ENCODE measurements at regions not wholly inside any gene's neighbourhood (a gene's known extent, or its start where the extent isn't known, plus 50 kb on each side); places are given as distances from the start of the nearest gene placed in this dataset.

DNA sequence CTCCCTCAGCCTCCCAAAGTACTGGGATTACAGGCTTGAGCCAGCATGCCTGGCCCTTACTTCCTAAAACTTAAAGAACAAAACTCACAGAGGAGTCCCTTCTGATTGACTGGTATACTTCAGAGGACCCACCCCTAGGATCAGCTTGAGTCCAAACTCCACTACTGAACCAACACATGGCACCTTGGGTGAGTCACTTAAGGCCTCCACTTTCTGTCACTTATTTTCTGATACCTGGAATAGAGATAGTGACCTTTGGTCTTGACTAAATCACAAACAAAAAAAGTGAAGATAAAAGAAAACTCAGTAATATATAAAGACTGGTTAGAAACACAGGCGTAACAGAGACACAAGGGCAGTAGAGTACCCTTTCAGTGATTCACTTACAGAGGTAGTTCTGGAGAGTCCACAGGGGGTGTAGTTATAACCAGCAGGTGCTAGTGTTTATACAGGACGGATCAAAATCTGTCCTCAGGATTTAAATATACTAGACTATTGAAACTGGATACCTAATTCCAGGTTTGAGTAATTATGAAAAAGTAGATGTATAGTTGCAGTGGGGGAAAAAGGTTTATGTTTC, 274.3 kb upstream of the ANKRD55 start:
- peak overlapping the region; percentile 90 for H3K27ac ChIP-seq
- 63% methylated on average over 2 of the region's 2 CpGs for WGBS (ENCODE audit: low lambda C conversion rate, missing lambda C conversion rate)

GRCh38 chr5:56506211-56506965, 273.3 kb upstream of the ANKRD55 start:
- Histone ChIP-seq H3K4me2 (peak overlapping the region; percentile 24), H3K27ac (peak overlapping the region; percentile 90)
- peak; percentile 46 for DNase-seq (ENCODE audit: low spot score)

More for the DNA sequence above, 274.3 kb upstream of the ANKRD55 start:
- no peak overlapping the region for H2AFZ ChIP-seq
- no peaks in the 10 kb centered on the region for H3K27me3 ChIP-seq
- no peaks in the 10 kb centered on the region for H3K36me3 ChIP-seq (replicated peaks; ENCODE audit: insufficient read depth, low read depth)
- H3K9me2 ChIP-seq (replicated peaks; ENCODE audit: insufficient read depth): no peaks in the 10 kb centered on the region
- DNase-seq (ENCODE audit: low spot score): peak; percentile 68
- TF ChIP-seq EZH2 (IDR thresholded peaks at IDR 0.05; ENCODE audit: borderline replicate concordance) (no peak), EZH2phosphoT487 (IDR thresholded peaks at IDR 0.05; ENCODE audit: low read depth, severe bottlenecking, unreplicated experiment) (no peak)
- TF ChIP-seq, protein P1, sequence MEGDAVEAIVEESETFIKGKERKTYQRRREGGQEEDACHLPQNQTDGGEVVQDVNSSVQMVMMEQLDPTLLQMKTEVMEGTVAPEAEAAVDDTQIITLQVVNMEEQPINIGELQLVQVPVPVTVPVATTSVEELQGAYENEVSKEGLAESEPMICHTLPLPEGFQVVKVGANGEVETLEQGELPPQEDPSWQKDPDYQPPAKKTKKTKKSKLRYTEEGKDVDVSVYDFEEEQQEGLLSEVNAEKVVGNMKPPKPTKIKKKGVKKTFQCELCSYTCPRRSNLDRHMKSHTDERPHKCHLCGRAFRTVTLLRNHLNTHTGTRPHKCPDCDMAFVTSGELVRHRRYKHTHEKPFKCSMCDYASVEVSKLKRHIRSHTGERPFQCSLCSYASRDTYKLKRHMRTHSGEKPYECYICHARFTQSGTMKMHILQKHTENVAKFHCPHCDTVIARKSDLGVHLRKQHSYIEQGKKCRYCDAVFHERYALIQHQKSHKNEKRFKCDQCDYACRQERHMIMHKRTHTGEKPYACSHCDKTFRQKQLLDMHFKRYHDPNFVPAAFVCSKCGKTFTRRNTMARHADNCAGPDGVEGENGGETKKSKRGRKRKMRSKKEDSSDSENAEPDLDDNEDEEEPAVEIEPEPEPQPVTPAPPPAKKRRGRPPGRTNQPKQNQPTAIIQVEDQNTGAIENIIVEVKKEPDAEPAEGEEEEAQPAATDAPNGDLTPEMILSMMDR (IDR thresholded peaks at IDR 0.05; ENCODE audit: poor library complexity): no peak
- H3K79me2 ChIP-seq: no peaks in the 10 kb centered on the region
- H3K4me2 ChIP-seq: no peak overlapping the region
- H3K4me1 ChIP-seq (ENCODE audit: insufficient read depth): no peaks in the 10 kb centered on the region
- H4K20me1 ChIP-seq (ENCODE audit: insufficient read depth, poor library complexity, severe bottlenecking): no peaks in the 10 kb centered on the region
- H3K9me3 ChIP-seq (ENCODE audit: low read depth): no peaks in the 10 kb centered on the region
- no peak overlapping the region for H3K4me3 ChIP-seq

DNA sequence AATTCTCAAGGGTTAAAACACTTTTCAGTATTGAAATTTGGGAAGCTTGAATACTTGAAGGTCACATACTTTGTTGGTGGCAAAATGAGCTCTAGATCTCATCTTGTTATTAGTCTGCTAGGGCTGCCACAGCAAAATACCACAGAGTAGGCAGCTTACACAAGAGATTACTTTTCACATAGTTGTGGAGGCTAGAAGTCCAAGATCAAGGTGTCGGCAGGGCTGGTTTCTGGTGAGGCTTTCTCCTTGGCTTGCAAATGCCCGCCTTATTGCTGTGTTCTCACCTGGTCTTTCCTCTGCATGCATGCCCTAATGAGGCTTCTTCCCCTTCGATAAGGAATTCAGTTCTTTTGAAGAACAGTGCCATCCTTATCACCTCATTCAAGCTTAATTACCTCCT, 270.8 kb upstream of the ANKRD55 start:
- Histone ChIP-seq H3K79me2 (no peaks in the 10 kb centered on the region), H2AFZ (no peak overlapping the region), H3K4me3 (no peak overlapping the region), H3K36me3 (replicated peaks; ENCODE audit: insufficient read depth, low read depth) (no peaks in the 10 kb centered on the region), H3K9me2 (replicated peaks; ENCODE audit: insufficient read depth) (no peaks in the 10 kb centered on the region), H3K27me3 (no peaks in the 10 kb centered on the region), H4K20me1 (ENCODE audit: insufficient read depth, poor library complexity, severe bottlenecking) (no peaks in the 10 kb centered on the region), H3K9me3 (ENCODE audit: low read depth) (no peaks in the 10 kb centered on the region), H3K4me2 (no peak overlapping the region), H3K4me1 (ENCODE audit: insufficient read depth) (no peaks in the 10 kb centered on the region), H3K27ac (no peak overlapping the region)
- WGBS (ENCODE audit: low lambda C conversion rate, missing lambda C conversion rate): 83% methylated on average over 3 of the region's 3 CpGs
- no peak for TF ChIP-seq EZH2 (IDR thresholded peaks at IDR 0.05; ENCODE audit: borderline replicate concordance)
- no peak for TF ChIP-seq EZH2phosphoT487 (IDR thresholded peaks at IDR 0.05; ENCODE audit: low read depth, severe bottlenecking, unreplicated experiment)
- TF ChIP-seq, protein P1 (IDR thresholded peaks at IDR 0.05; ENCODE audit: poor library complexity): no peak
- DNase-seq (ENCODE audit: low spot score): no peak

More at GRCh38 chr5:56506211-56506965, 273.3 kb upstream of the ANKRD55 start:
- no peak overlapping the region for H2AFZ ChIP-seq
- H3K4me1 ChIP-seq (ENCODE audit: insufficient read depth): no peaks in the 10 kb centered on the region
- no peak for TF ChIP-seq EZH2 (IDR thresholded peaks at IDR 0.05; ENCODE audit: borderline replicate concordance)
- TF ChIP-seq, protein P1 (IDR thresholded peaks at IDR 0.05; ENCODE audit: poor library complexity): no peak
- TF ChIP-seq EZH2phosphoT487 (IDR thresholded peaks at IDR 0.05; ENCODE audit: low read depth, severe bottlenecking, unreplicated experiment): no peak
- H3K4me3 ChIP-seq: no peak overlapping the region
- H3K36me3 ChIP-seq (replicated peaks; ENCODE audit: insufficient read depth, low read depth): no peaks in the 10 kb centered on the region
- H3K27me3 ChIP-seq: no peaks in the 10 kb centered on the region
- no peaks in the 10 kb centered on the region for H3K79me2 ChIP-seq
- H4K20me1 ChIP-seq (ENCODE audit: insufficient read depth, poor library complexity, severe bottlenecking): no peaks in the 10 kb centered on the region
- WGBS (ENCODE audit: low lambda C conversion rate, missing lambda C conversion rate): 58% methylated on average over 4 of the region's 4 CpGs
- H3K9me3 ChIP-seq (ENCODE audit: low read depth): no peaks in the 10 kb centered on the region
- H3K9me2 ChIP-seq (replicated peaks; ENCODE audit: insufficient read depth): no peaks in the 10 kb centered on the region
